GM23338 (cell line): ENCODE measurements at regions not wholly inside any gene's neighbourhood (a gene's known extent, or its start where the extent isn't known, plus 50 kb on each side); places are given as distances from the start of the nearest gene placed in this dataset.

Experiments
- CREB1 ChIP-seq: fragments of 250-450 bp; sonication (Bioruptor Pico); IDR thresholded peaks from 2 replicates; pipeline ENCODE4 v1.5.0; 2020; ENCODE audit warnings: low read depth, mild to moderate bottlenecking, moderate library complexity
- CTCF ChIP-seq, 2 experiments: fragments of 200-600 bp in 1 of 2; sonication (generic) in 1 of 2; conservative IDR thresholded peaks; 2 replicates each; pipeline versions ENCODE4 v1.5.1 to v1.6.1; 2016 to 2017; ENCODE audit warnings: antibody characterized with exemption in 2 of 2, low read depth in 2 of 2, mild to moderate bottlenecking in 2 of 2, moderate library complexity in 1 of 2
- ETS1 ChIP-seq: IDR thresholded peaks from 2 replicates; pipeline ENCODE4 v1.6.1; 2016; ENCODE audit warnings: antibody characterized with exemption
- EZH2 ChIP-seq: fragments of 200-600 bp; sonication (generic); IDR thresholded peaks from one replicate; pipeline ENCODE4 v1.8.0; 2017; ENCODE audit warnings: antibody characterized with exemption, mild to moderate bottlenecking, low read depth; ENCODE audit not compliant: unreplicated experiment
- EZH2phosphoT487 ChIP-seq: fragments of 200-600 bp; sonication (generic); IDR thresholded peaks from one replicate; pipeline ENCODE4 v1.8.1; 2018; ENCODE audit warnings: antibody characterized with exemption; ENCODE audit not compliant: unreplicated experiment
- JUNB ChIP-seq: IDR thresholded peaks from one replicate; pipeline ENCODE4 v1.6.1; 2016; ENCODE audit warnings: antibody characterized with exemption; ENCODE audit not compliant: unreplicated experiment
- NANOG ChIP-seq: IDR thresholded peaks from 2 replicates; pipeline ENCODE4 v1.6.1; 2016; ENCODE audit warnings: antibody characterized with exemption, borderline replicate concordance
- POLR2AphosphoS5 ChIP-seq: IDR thresholded peaks from 2 replicates; pipeline ENCODE4 v1.6.1; 2016; ENCODE audit warnings: antibody characterized with exemption, low read depth
- REST ChIP-seq: IDR thresholded peaks from one replicate; pipeline ENCODE4 v1.6.1; 2018; ENCODE audit warnings: antibody characterized with exemption; ENCODE audit not compliant: unreplicated experiment
- ZNF114 ChIP-seq: fragments of 250-450 bp; sonication (Bioruptor Pico); IDR thresholded peaks from 2 replicates; pipeline ENCODE4 v1.5.0; 2020; ENCODE audit warnings: mild to moderate bottlenecking, moderate library complexity
- ZNF331 ChIP-seq: fragments of 250-450 bp; sonication (Bioruptor Pico); IDR thresholded peaks from 2 replicates; pipeline ENCODE4 v1.5.0; 2020; ENCODE audit warnings: low read depth, mild to moderate bottlenecking, moderate library complexity

- TF ChIP-seq CTCF (conservative IDR thresholded peaks at IDR 0.05; ENCODE audit: low read depth in 2 of 2): no peak
- no peak for TF ChIP-seq EZH2
- TF ChIP-seq POLR2AphosphoS5: no peak
- no peak for TF ChIP-seq JUNB
- no peak for TF ChIP-seq REST
- TF ChIP-seq EZH2phosphoT487: no peak
- no peak for TF ChIP-seq CREB1
- TF ChIP-seq ZNF114 (CRISPR knock-in tag): no peak
- no peak for TF ChIP-seq ETS1
- no peak for TF ChIP-seq NANOG
- no peak for TF ChIP-seq ZNF331 (CRISPR knock-in tag)
Measured at GRCh38 chr16:16778332-16778731, 399.4 kb downstream of the NPIPA7 start.
